Kidney glomerular epithelial cell (primary cell): ENCODE measurements at regions not wholly inside any gene's neighbourhood (a gene's known extent, or its start where the extent isn't known, plus 50 kb on each side); places are given as distances from the start of the nearest gene placed in this dataset.
"Not testable (repeated sequence)": the region's sequence is repeated elsewhere in the genome, so short reads cannot be mapped to it uniquely, and the experiment has no call there.

Source experiments
- DNase-seq: peaks from one replicate; lab custom pipeline; 2025; lab: John Stamatoyannopoulos, UW

DNA sequence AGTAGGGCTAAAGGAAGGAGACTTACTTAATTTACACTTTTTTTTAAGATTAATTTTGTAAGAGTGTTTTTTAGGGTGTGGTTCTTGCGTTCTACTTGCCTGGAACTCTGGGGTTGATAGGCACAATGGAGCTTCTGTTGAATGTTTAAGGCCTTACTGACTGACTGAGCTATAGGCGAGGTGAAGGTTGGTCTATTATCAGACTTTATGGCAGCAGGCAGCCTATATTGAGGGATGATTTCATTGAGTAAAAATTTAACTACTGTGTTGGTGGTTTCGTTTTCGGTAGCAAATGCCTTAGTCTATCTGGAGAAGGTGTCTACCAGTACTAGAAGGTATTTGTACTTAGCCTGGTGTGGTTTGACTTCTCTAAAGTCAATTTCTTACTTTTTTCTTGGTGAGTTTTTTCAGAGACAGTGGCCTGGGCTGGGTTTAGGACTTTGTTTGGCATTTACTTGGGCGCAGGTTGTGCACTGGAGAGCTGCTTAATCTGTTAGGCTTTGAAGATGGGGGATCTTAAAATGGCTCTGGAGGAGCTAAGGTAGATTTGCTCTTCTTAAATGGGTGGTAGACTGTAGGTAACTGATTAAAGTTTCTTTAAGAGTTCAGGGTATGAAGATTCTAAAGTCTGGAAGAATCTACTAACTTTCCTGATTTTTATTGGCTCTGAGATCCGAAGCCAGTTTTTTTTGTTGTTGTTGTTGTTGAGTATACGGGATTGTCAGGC, 164.5 kb upstream of the CCZ1B start:
- DNase-seq, result not testable (repeated sequence)

DNA sequence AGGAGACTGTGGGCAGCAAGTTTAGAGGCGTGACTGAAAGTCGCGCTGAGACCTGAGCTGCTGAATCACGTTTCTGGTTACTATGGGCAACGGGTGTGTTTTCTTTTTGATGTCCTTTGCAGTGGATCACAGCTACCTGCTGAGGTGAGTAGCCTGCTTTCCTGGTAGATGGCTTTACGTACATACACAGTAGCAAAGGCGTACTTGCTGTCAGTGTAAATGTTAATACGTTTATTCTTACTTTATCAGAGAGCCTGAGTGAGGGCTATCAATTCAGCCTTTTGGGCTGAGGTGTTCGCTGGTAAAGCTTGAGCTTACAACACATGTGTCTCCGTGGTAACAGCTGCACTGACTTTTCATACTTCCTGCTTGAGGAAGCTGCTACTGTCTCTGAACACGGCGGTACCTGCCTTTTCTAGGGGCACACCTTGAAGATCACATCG, 165.1 kb upstream of the CCZ1B start:
- DNase-seq, result peak; percentile 42

DNA sequence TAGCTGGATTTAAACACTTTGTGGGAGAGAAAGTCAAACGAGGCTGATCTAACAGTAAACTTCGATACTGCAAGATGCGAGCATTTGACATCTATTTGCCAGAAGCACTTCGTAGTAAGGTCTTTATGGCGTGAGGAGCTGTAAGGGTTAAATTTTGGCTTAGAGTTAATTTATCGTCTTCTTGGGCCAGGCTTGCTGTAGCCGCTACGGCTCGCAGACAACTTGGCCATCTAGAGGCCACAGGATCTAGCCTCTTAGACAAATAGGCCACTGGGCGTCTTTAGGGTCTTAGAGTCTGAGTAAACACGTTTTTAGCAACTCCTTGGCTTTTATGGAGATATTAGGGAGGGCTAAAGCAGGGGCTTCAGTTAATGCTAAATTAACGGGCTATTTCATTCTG, 165.6 kb upstream of the CCZ1B start:
- not testable (repeated sequence) for DNase-seq

DNA sequence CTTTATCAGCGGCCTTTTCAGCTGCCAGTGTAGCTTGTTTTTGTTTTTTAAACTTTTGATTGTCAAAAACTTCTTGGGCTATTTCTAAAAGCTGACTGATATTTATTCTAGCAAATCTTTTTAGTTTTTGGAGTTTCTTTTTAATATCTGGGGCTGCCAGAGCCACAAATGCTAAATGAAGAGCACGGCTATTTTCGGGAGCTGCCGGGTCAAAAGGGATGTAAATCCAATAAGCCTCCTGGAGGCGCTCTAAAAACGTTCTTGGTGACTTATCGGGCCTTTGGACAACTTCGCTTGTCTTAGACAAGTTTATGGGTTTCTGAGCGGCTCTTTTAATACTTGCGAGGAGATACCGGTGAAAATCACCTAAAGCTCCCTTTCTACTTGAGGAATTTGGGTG, 166.1 kb upstream of the CCZ1B start:
- not testable (repeated sequence) for DNase-seq

DNA sequence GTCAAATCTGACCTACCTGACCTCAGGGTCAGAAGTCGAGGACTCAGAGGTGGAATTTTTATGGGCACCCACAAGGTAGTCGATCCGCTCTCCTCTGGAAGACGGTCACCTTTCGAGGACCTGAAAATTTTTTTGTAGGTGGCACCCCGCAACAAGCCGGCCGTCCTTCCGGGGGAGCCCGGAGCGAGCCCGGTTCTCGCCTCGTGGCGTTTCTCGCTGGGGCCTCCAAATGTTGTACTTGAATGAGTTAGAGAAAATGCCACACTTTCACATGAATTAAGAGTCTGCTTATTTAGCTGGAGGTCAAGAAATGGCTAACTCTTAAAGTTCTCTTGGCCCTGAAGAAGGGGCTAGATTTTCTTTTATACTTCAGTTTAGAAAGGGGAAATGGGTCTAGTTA, 169.0 kb upstream of the CCZ1B start:
- not testable (repeated sequence) for DNase-seq

DNA sequence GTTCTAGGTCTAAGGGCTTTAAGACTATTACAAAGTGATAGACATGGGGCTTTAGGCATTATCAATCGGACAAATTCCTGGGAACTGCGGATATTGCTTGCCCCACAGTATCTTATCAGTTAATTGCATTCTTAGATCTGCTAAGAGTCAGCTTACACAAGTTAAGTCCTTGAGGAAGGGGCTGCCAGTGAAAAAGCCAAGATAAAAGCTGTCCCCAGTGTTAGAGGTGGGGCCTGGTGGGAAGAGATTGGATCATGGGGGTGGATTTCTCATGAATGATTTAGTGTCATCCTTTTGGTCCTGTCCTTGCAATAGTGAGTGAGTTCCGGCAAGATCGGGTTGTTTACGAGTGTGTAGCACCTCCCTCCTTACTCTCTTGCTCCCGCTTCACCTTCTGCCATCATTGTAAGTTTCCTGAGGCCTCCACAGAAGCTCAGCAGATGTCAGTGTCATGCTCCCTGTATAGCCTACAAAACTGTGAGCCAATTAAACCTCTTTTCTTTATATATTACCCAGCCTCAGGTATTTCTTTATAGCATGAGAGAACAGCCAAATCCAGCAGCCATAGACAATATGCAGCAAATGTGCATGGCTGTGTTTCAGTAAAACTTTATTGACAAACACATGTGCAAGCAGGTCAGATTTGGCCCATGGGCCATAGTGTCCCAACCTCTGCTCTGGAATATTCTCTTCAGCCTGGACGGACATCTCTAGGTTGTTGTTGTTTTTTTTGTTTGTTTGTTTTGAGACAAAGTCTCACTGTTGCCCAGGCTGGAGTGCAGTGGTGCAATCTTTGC, 169.6 kb upstream of the CCZ1B start:
- not testable (repeated sequence) for DNase-seq

DNA sequence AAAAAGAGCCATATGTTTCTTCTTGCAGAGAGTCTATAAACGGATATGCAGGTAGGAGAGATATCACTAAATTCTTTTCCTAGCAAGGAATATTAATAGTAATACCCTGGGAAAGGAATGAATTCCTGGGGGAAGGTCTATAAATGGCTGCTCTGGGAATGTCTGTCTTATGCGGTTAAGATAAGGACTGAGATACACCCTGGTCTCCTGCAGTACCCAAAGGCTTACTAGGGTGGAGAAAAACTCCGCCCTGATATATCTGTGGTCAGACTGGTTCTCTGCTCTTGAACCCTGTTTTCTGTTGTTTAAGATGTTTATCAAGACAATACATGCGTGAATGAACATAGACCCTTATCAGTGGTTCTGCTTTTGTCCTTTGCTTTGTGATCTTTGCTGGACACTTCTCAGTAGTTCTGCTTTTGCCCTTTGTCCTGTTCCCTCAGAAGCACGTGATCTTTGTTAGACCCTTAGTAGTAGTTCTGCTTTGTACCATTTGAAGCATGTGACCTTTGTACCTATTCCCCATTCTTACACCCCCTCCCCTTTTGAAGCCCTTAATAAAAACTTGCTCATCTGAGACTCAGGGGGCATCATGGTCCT, 173.1 kb upstream of the CCZ1B start:
- not testable (repeated sequence) for DNase-seq

DNA sequence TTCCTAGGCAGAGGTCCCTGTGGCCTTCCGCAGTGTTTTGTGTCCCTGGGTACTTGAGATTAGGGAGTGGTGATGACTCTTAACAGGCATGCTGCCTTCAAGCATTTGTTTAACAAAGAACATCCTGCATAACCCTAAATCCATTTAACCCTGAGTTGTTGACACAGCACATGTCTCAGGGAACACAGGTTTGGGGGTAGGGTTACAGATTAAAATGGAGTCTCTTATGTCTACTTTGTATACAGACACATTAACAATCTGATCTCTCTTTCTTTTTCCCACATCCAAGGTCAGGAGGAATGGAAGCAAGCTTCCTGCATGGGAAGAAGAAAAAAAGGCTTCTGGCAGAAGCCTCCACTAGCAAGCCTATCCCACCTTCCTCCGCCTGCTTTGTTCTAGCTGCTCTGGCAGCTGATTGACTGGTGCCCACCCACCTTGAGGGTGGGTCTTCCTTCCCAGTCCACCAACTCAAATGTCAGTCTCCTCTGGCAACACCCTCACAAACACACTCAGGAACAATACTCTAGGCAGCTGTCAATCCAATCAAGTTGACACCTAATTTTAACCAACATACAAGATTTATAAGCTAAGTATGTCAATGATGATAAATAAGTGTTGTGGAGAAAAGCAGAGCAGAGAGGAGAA, 176.5 kb upstream of the CCZ1B start:
- no peak for DNase-seq

DNA sequence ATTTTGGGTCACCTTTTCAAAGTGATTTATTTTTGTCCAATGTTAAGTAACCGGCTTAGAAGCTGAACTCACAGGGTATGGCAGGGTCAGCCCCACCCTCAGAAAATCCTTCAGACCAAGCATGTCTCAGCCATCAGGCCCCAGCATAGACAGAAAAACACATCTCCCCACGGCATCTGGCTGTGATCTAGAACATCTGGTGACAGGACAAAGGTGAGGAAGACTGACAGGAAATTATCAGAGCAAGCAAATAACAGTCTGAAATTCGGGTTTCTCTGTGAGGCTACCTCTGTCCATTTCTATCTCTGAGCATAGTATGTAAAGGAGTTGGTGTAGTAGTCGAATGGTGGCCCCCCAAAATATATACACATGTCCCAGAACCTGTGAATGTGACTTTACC, 177.0 kb upstream of the C1GALT1 start:
- no peak for DNase-seq

DNA sequence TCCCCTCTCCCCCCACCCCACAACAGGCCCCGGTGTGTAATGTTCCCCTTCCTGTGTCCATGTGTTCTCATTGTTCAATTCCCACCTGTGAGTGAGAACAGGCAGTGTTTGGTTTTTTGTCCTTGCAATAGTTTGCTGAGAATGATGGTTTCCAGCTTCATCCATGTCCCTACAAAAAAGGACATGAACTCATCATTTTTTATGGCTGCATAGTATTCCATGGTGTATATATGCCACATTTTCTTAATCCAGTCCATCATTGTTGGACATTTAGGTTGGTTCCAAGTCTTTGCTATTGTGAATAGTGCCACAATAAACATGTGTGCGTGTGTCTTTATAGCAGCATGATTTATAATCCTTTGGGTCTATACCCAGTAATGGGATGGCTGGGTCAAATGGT, 176.4 kb upstream of the C1GALT1 start:
- not testable (repeated sequence) for DNase-seq

DNA sequence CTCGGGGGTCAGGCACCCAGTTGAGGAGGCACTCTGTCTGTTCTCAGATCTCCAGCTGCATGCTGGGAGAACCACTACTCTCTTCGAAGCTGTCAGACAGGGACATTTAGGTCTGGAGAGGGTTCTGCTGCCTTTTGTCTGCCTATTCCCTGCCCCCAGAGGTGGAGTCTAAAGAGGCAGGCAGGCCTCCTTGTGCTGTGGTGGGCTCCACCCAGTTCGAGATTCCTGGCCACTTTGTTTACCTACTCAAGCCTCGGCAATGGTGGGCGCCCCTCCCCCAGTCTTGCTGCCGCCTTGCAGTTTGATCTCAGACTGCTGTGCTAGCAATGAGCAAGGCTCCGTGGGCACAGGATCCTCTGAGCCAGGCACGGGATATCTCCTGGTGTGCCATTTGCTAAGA, 171.1 kb upstream of the C1GALT1 start:
- DNase-seq, result not testable (repeated sequence)

DNA sequence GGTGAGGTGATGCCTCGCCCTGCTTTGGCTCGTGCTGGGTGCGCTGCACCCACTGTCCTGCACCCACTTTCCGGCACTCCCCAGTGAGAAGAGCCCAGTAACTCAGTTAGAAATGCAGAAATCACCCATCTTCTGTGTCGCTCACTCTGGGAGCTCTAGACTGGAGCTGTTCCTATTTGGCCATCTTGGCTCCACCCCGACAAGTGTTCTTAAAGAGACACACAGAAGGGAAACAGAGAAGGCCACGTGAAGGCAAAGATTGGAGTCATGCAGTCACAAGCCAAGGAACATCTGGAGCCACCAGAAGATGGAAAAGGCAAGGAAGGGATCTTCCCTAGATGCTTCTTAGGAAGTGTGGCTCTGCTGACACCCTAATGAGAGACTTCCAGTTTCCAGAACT, 170.6 kb upstream of the C1GALT1 start:
- DNase-seq, result not testable (repeated sequence)

DNA sequence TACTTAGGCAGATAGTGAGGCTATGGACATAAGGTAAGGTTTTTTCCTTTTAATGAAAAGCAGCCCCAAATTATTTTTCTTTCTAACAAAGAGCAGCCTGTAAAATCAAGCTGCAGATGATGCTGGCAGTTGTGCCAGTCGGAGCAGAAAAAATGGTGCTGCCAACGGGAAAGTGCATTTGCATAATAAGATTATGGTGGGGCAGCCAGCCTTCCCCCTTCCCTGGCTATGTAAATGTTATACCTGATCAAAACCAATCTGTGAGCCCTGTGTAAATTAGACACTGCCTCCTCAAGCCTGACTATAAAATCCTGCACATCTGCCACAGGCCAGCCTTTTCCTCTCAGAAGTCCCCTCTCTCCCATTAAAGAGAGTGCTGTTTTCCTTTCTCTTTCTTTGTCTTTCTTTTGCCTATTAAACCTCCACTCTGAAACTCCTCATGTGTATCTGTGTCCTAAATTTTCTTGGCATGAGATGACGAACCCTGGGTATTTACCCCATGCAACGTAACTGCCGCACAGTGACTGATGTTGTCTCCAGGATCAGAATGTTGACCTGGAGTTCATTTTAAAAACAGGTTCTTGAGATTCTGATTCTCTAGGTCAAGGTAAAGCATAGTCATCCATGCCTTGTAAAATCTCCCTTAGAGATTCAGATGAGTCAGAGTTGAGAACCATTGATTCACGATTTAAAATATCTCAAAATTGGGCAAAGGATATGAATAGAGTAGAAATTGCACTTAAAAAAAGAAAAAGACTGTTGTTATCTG, 167.3 kb upstream of the C1GALT1 start:
- DNase-seq, result no peak

DNA sequence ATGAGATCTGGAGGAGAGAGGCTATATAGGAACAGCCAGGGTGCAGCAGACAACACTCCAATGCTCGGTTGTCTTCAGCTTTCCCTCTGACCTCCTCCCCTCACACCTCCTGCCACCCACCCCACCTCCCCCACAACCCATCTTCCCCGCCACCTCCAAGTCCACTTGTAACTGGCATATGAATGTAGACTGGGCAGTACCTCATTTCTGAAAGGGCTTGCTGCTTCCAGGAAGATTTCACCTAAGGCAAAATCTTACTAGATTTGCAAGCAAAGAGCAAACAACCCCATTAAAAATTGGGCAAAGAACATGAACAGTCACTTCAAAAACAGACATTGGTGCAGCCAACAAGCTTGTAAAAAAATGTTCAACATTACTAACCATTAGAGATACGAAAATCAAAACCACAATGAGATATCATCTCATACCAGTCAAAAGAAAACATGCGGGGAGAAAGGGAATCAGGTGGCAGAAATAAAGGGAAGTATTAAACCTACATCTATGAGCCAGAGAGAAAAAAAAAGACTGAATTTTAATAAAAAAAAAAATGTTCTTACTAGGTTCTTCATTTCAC, 164.6 kb upstream of the C1GALT1 start:
- DNase-seq, result no peak

DNA sequence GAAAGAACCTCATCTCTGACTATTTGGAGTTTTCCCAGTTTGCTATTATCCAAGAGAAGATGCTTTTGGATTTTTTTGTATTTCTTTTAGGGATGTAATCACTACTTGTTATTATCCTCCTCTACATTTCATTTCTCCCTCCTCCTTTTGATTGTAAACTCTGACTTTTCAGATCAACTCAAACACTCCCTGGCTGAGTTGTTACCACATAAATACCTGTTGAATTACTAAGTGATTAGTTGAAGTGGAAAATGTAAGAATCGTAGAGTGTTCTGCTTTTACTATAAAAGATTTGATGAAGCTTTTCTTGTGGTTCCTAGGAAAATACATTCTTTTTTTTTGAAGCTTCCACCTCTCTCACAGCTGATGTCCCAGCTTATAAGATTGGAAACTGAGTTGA, 164.1 kb upstream of the C1GALT1 start:
- DNase-seq, result no peak

DNA sequence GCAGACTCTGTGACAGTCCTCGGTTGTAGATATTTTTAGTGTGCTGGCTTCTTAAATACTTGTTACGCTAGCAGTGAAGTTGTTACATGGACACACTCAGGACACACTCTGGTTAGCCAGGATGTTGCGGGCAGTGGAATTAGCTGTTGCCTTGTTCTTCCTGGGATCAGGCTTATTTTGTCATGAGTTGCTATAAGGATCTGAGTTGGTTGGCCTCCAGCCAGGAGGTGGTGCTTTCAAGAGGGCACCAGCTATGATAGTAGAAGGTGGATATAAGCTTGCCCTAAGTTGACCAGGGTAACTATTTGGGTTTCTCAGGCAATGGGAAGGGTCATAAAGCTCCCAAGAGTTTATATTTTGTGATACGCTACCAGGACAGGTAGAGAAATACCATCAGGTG, 150.1 kb upstream of the C1GALT1 start:
- DNase-seq, result no peak

DNA sequence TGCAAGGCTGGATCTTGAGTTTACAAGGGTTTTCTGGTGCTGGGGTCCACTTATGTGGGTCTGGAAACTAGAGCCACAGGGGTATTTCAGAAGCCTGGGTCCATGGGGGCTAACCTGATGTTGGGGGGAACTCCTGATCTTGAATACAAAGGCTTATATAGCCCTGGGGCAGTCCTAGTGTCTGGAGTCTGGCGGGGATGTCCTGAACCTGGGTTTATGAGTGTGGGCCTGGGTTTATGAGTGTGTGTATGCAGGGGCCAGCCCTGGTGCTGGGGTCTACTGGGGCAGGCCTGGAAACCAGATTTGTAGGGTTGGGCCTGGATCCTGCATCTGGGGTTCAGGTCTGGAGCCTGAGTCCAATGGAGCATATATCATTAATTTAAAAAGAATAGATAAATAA, 146.5 kb upstream of the C1GALT1 start:
- DNase-seq, result no peak

DNA sequence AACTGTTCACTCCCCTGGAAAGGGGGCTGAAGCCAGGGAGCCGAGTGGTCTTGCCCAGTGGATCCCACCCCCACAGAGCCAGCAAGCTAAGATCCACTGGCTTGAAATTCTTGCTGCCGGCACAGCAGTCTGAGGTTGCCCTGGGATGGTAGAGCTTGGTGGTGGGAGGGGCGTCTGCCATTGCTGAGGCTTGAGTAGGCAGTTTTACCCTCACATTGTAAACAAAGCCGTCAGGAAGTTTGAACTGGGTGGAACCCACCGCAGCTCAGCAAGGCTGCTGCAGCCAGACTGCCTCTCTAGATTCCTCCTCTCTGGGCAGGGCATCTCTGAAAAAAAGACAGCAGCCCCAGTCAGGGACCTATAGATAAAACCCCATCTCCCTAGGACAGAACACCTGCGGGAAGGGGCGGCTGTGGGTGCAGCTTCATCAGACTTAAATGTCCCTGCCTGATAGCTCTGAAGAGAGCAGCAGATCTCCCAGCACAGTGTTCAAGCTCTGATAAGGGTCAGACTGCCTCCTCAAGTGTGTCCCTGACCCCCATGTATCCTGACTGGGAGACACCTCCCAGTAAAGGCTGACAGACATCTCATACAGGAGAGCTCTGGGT, 140.0 kb upstream of the C1GALT1 start:
- DNase-seq, result not testable (repeated sequence)

DNA sequence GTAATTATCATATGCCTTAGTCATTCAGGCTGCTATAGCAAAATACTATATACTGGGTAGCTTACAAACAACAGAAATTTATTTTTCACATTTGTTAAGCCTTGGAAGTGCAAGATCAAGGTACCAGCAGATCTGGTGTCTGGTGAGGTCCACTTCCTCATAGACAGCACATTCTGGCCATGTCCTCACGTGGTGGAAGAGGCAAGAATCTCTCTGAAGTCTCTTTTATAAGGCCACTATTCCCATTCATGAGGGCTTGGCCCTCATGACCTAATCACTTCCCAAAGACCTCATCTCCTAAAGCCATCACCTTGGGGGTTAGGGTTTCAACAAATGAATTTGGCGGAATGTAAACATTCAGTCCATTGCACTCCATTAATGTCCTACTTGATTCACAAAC, 137.5 kb upstream of the C1GALT1 start:
- DNase-seq, result no peak

DNA sequence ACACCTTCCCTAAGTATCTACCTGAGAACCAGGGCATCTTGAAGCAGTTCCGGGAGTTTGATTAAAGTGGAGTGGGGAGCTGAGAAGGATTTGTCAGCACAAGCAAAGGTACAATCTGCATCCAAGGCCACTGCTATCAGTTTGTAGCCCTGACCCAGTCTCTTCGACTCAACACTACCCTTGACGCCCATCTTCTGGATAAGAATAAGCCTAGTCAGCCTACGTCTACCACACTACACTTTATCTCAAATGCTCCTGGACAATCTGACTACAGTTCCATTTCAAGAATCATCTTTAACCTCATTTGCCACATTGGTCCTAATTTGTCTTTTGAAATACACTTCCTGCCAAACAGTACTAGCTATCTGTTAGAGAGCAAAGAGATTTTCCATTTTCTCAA, 134.1 kb upstream of the C1GALT1 start:
- DNase-seq, result no peak
